GM18868 (cell line): ENCODE measurements at regions not wholly inside any gene's neighbourhood (a gene's known extent, or its start where the extent isn't known, plus 50 kb on each side); places are given as distances from the start of the nearest gene placed in this dataset.

ENCODE experiments used
- ATAC-seq: cut with Tn5 transposase; IDR thresholded peaks from one replicate; pipeline ENCODE4 v1.9.1; 2021; ENCODE audit warnings: mild to moderate bottlenecking, moderate library complexity; ENCODE audit not compliant: unreplicated experiment

- no peak for ATAC-seq
Observed at GRCh38 chr5:33312571-33313549, 127.9 kb upstream of the TARS1 start.

- ATAC-seq, result no peak
Observed at GRCh38 chr5:33315189-33315588, 125.6 kb upstream of the TARS1 start.

- ATAC-seq, result no peak
Observed at GRCh38 chr5:33316773-33317172, 124.0 kb upstream of the TARS1 start.

DNA sequence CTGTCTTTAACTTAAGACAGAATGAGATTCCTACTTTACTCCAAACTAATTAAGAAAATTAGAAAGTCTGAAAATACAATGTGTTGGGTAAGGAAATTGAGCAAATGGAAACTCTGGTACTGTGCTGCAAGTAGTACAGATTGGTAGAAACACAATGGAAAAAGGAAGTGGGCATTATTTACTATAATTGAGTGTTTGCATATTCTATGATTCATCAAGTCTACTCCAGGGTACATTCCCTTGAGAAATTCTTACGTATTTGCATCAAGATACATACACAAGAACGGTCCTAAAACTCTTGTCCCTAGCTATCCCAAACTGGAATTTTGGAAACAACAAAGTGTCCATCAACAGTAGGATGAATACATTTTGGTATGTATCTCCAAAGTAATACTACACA, 123.5 kb upstream of the TARS1 start:
- ATAC-seq, result no peak

DNA sequence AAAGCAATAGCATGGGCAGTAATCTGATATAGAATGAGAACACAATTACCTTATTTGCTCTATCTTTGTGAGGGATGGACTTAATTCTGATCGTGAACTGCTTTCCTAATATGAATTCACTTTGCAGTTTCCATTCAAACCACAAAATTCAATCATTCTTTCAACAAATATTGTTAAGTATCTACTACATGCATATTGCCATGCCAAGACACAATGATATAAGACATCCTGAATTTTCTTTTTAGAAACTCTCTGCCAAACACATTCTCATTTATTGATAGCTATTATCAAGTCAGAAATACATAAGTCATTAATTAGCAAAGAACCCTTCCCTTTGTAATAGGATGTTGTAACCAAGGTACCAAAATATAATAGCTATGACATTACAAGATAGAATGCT, 121.6 kb upstream of the TARS1 start:
- ATAC-seq, result no peak

- no peak for ATAC-seq
Observed at GRCh38 chr5:33319841-33320240, 120.9 kb upstream of the TARS1 start.

DNA sequence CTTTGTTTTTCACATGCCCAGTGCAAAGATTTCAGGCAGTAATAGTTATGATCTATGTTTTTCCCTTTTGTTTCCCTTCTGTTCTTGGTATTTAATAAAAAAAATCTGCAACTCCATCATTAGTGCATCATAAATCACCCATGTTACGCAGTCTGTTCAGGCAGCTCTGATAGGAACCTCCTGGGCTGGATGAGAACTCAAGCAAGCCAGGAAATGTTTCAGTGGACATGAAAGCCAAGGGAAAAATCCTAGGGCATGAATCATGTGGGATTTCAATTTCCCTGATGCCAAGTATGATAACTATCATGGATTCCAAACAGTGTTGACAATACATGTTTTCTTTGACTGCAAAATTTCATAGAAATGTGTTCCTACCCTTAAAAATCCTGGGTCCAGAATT, 119.7 kb upstream of the TARS1 start:
- ATAC-seq, result no peak

DNA sequence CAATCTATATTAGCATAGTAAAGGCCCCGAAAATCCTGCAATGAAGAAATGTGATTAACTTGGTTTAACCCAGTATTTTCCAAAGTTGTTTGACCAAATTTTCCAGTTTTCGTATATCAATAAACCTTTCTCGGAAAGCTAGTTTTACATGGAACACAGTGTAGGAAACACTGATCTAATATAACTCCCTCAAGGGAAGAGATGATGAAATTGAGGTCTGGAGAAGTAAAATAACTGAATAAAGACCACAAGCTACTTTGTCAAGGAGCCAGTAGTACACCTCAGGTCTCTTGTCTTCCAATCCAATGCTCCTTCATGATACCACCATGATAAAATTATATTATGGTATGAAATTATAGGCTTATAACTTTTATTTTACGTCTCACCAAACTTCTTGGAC, 118.1 kb upstream of the TARS1 start:
- no peak for ATAC-seq

- no peak for ATAC-seq
Observed at GRCh38 chr5:33324667-33325307, 116.0 kb upstream of the TARS1 start.

DNA sequence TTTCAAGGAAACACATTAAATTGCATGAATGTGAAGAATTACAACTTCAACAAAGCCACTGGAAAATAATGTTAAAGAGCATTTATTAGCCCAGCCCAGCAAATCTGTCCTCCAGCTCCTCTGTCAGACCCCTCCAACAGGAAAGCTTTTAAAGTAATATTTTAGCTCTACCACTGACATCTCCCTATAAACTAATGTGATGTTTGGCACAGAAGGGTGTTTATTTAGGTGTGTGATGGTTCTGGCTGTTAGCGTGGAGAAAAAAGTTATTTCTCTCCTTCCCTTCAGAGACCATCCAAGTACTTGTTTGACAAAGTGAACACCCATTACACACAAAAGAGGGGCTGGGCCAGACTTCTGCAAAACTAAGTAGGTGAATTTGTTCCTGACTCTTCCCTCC, 111.9 kb upstream of the TARS1 start:
- ATAC-seq, result no peak

GRCh38 chr5:33329891-33330290, 110.9 kb upstream of the TARS1 start:
- ATAC-seq, result no peak

DNA sequence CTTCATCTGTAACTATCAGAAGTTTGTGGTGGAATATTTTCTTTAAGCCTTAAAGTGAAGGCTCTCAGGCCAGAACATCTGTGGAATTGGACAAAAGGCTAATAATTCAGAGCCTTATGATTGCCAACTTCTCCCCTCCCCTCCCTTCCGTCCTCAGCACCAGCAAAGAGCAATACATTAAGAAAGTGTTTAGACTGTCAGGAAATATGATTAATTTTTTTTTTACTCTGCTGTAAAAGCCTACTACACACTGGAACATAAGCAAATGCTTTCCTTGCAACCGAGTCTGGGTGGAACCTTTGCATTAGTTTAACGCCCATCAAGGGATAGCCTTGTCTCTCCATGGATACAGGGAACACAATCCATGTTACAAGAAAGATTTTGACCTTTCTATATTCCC, 110.3 kb upstream of the TARS1 start:
- no peak for ATAC-seq

DNA sequence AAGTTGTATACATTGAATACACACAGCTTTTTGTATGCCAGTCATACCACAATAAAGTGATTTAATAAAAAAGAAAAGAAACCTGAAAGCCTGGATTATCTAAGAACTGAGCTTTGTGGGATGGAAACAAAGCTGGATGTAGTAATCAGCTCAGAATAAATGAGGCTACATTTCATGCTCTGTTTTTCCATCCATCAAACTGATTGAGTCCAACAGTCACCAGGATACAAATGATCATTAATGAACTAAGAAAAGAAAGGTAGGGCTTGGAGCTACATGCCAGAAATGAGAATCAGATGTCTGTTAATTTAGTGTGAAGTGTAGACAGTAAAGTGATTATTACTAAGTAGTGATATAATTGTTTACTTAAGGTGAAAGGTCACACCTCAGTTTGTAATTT, 109.8 kb upstream of the TARS1 start:
- no peak for ATAC-seq

- no peak for ATAC-seq
Observed at GRCh38 chr5:33332804-33333203, 108.0 kb upstream of the TARS1 start.

GRCh38 chr5:33334829-33335228, 105.9 kb upstream of the TARS1 start:
- no peak for ATAC-seq

- ATAC-seq, result no peak
Observed at GRCh38 chr5:33336891-33337636, 103.7 kb upstream of the TARS1 start.

GRCh38 chr5:33337637-33337992, 103.2 kb upstream of the TARS1 start:
- ATAC-seq, result no peak

- no peak for ATAC-seq
Observed at GRCh38 chr5:33338336-33339110, 102.2 kb upstream of the TARS1 start.

GRCh38 chr5:33339413-33339812, 101.4 kb upstream of the TARS1 start:
- no peak for ATAC-seq

DNA sequence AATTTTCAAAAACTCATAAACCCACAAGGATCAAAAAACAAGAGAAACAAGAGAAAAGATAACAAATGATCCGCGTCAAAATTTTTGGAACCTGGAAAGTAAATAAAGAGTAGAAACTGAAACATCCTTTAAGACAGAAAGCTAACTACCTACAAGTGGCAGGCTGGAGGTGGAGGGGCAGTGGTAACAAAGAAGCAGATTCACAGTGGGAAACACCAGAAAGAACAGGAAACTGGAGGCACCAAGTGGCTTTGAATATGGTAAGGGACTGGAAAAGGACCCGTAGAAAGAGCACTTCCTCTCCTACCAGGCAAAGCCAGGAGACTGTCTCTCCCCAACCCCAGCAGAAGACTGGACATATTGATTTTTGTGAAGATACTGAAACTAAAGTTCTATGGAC, 100.6 kb upstream of the TARS1 start:
- no peak for ATAC-seq

GRCh38 chr5:33341351-33341750, 99.4 kb upstream of the TARS1 start:
- ATAC-seq, result no peak
